Gastroesophageal sphincter (tissue), 4 donors: ENCODE measurements at regions not wholly inside any gene's neighbourhood (a gene's known extent, or its start where the extent isn't known, plus 50 kb on each side); places are given as distances from the start of the nearest gene placed in this dataset.

Experiments
- ATAC-seq: fragments of 150-250 bp; one replicate; pipeline ENCODE4 v1.9.1; 2016; ENCODE audit warnings: mild to moderate bottlenecking, moderate library complexity
- H3K27ac ChIP-seq, 4 donors: fragments of 200-600 bp; sonication (generic) in 3 of 4; 1 replicate in 3 of 4; 2 replicates in 1 of 4; pipeline ENCODE4 v1.5.1; 2016 to 2019
- H3K27me3 ChIP-seq: fragments of 200-600 bp; sonication (generic); one replicate; pipeline ENCODE4 v1.5.1; 2019
- H3K36me3 ChIP-seq, 2 donors: fragments of 200-600 bp; sonication (generic); one replicate each; pipeline ENCODE4 v1.5.1; 2019; ENCODE audit warnings: control low read depth in 1 of 2
- H3K4me1 ChIP-seq, 3 donors: fragments of 200-600 bp; sonication (generic); 1 replicate in 2 of 3; 2 replicates in 1 of 3; pipeline ENCODE4 v1.5.1; 2016 to 2019; ENCODE audit warnings: control low read depth in 2 of 3
- H3K4me3 ChIP-seq, 2 donors: fragments of 200-600 bp; sonication (generic); one replicate each; pipeline ENCODE4 v1.5.1; 2019; ENCODE audit warnings: mild to moderate bottlenecking in 1 of 2, moderate library complexity in 1 of 2
- H3K9me3 ChIP-seq, 3 donors: fragments of 200-600 bp; sonication (generic); one replicate each; pipeline ENCODE4 v1.5.1; 2017 to 2019; ENCODE audit warnings: control low read depth in 2 of 3
- EP300 ChIP-seq: sonication (generic); formaldehyde crosslinking; IDR thresholded peaks from one replicate; pipeline ENCODE4 v1.6.1; 2017; ENCODE audit warnings: antibody characterized with exemption, mild to moderate bottlenecking
- POLR2A ChIP-seq, 2 donors: fragments of 450-650 bp; IDR thresholded peaks; one replicate each; pipeline ENCODE4 v1.6.1; 2017; ENCODE audit warnings: antibody characterized with exemption in 2 of 2, mild to moderate bottlenecking in 2 of 2, moderate library complexity in 1 of 2
- POLR2AphosphoS5 ChIP-seq: sonication (generic); formaldehyde crosslinking; IDR thresholded peaks from one replicate; pipeline ENCODE4 v1.6.1; 2017; ENCODE audit warnings: antibody characterized with exemption
- WGBS, 2 donors: methylation state at CpG; one replicate each; pipeline ENCODE4 v1.1.5; 2018; ENCODE audit warnings: low coverage in 1 of 2; 5-methylcytosine and 5-hydroxymethylcytosine counted together
- TF ChIP-seq, protein P1 (sequence below), 4 experiments: fragments of 200-600 bp in 2 of 4; fragments of 450-650 bp in 2 of 4; sonication (generic) in 1 of 4; IDR thresholded peaks; one replicate each; pipeline ENCODE4 v1.5.1; 2017 to 2019; ENCODE audit warnings: antibody characterized with exemption in 4 of 4, mild to moderate bottlenecking in 2 of 4, moderate library complexity in 2 of 4

DNA sequence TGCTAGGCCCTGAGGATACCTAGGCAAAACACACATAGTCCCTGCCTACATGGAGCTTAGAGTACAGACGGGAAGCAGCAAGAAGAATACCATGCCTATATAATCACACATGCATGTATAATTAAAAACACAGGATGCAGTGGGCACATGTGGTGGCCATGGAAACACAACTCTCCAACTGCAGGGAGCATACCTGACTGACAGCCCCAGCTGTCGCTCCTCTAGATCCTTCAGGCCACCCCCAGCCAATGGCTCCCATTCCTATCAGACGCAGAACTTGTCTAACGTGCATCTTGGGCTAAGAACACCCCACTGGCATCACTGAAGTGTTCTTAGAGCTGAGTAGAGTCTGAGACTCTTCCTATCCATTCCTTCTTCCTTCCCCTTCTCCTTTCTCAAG is 125.5 kb upstream of the FRMD4B start:
- 95 to 100% methylated on average over 2 to 3 of the region's 4 CpGs for WGBS, 2 donors
- TF ChIP-seq POLR2A (IDR thresholded peaks at IDR 0.05) (no peak), POLR2AphosphoS5 (no peak), EP300 (no peak)
- TF ChIP-seq, protein P1, sequence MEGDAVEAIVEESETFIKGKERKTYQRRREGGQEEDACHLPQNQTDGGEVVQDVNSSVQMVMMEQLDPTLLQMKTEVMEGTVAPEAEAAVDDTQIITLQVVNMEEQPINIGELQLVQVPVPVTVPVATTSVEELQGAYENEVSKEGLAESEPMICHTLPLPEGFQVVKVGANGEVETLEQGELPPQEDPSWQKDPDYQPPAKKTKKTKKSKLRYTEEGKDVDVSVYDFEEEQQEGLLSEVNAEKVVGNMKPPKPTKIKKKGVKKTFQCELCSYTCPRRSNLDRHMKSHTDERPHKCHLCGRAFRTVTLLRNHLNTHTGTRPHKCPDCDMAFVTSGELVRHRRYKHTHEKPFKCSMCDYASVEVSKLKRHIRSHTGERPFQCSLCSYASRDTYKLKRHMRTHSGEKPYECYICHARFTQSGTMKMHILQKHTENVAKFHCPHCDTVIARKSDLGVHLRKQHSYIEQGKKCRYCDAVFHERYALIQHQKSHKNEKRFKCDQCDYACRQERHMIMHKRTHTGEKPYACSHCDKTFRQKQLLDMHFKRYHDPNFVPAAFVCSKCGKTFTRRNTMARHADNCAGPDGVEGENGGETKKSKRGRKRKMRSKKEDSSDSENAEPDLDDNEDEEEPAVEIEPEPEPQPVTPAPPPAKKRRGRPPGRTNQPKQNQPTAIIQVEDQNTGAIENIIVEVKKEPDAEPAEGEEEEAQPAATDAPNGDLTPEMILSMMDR (IDR thresholded peaks at IDR 0.05), result no peak
- Histone ChIP-seq H3K36me3 (no peaks in the 10 kb centered on the region), H3K9me3 (peaks cover 0 to 15% (median 0%) of the 10 kb centered on the region in 3 donors), H3K4me3 (no peak overlapping the region), H3K4me1 (peaks cover 0 to 11% (median 0%) of the 10 kb centered on the region in 3 donors), H3K27me3 (no peaks in the 10 kb centered on the region), H3K27ac (no peak overlapping the region)
- no peak for ATAC-seq

DNA sequence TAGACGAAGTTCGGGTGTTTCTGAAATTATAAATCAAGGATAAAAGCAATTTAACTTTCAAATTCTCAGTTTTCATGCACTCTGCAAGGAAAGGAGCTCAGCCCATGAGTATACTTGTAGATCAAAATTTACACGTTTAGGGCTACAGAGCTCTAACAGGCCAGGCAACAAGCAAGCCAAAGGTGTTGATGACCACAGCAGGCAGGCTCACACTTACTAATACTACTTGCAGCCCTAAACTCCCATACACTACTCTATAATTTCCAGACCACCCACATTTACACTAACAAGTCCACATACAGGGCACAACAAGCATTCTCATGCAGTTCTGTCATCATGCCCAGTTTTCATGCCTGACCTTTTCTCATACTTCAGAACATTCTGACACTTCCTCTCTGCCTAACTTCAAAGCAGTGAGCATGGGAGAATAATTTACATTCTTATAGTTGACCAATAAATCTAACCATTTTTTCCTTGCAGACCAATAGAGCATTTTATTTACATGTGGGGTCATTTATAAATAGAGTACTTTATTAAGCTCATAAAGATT is 124.7 kb upstream of the FRMD4B start:
- H3K9me3 ChIP-seq, result peaks cover 0 to 15% (median 0%) of the 10 kb centered on the region in 3 donors
- no peaks in the 10 kb centered on the region for H3K36me3 ChIP-seq
- H3K4me1 ChIP-seq, result peaks cover 0 to 11% (median 0%) of the 10 kb centered on the region in 3 donors
- no peak overlapping the region for H3K4me3 ChIP-seq
- H3K27me3 ChIP-seq, result no peaks in the 10 kb centered on the region
- 35 to 37% methylated on average over 3 of the region's 3 CpGs for WGBS, 2 donors
- no peak for ATAC-seq
- H3K27ac ChIP-seq, result no peak overlapping the region
- TF ChIP-seq POLR2AphosphoS5 (no peak), EP300 (no peak), POLR2A (IDR thresholded peaks at IDR 0.05) (no peak)

DNA sequence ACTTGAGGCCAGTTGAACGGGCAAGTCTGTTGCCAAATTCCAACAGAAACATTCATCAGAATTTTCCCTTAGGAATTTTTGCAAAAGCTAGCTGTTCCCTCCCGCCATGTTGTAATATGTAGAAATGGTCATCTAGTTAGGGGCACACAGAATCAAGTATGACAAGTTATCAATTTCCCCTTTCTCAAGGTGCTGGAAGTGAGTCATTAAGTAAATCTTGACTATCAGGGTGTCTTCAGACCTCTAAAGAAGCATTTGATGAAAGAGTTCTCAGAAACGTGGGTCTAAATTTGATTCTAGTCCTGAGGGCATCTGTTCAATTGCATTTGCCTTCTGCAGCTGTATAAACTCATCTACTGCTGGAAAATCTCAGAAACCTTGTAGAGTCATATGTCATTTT is 123.4 kb upstream of the FRMD4B start:
- Histone ChIP-seq H3K4me3 (no peak overlapping the region), H3K27ac (no peak overlapping the region), H3K4me1 (peaks cover 0 to 11% (median 0%) of the 10 kb centered on the region in 3 donors), H3K27me3 (no peaks in the 10 kb centered on the region), H3K36me3 (no peaks in the 10 kb centered on the region), H3K9me3 (peaks cover 0 to 7% (median 0%) of the 10 kb centered on the region in 3 donors)
- ATAC-seq, result no peak
- no peak for TF ChIP-seq POLR2A (IDR thresholded peaks at IDR 0.05)
- TF ChIP-seq EP300, result no peak
- TF ChIP-seq POLR2AphosphoS5, result no peak
- TF ChIP-seq, protein P1 (IDR thresholded peaks at IDR 0.05), result no peak
- WGBS, 2 donors, result 66 to 79% methylated on average over 2 to 3 of the region's 3 CpGs

DNA sequence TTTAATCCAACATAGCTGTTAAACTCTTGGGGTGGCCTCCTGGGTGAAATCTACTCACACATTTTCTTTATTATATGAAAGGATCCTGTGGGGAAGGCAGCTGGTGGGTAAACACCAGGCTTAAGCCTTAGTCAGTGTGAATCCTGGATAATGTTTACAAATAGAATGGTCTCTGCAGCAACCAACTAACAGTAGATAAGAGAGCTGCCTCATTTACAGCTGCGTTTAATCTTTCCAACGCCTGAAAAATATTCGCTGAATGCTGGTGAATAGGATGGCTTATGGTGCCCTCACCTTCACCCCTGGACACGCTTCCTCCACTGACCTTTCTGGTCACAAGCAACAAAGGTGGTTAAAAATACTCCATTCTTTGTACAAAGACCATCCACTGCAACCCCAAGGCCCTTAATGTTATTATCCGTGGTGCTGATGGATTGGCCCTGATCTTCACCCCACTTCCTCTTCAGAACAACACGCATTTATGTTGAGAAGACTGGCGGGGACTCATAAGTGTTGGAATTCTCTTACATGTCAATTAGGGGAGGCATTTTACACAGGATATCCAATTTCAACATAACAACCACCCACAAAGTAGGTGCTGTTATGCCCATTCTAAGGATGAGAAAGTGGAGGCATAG is 120.0 kb upstream of the FRMD4B start:
- ATAC-seq, result no peak
- no peak overlapping the region for H3K27ac ChIP-seq

DNA sequence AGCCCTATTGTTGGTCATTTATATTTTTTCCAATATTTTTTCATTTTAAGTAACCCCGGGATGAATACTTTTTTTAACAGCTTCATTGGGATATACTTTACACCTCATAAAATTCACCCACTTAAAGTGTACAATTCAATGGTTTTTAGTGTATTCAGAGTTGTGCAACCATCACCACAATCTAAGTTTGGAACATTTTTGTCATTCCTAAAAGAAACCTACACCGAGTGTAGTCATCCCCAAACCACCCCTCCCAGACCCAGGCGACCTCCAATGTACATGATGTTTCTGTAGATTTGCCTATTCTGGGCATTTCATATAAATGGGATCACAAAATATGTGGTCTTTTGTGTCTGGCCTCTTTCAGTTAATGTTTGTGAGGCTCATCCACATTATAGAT is 118.3 kb upstream of the FRMD4B start:
- WGBS, 2 donors, result 73 to 95% methylated on average over 3 of the region's 3 CpGs
- Histone ChIP-seq H3K36me3 (no peaks in the 10 kb centered on the region), H3K4me1 (no peaks in the 10 kb centered on the region), H3K27ac (no peak overlapping the region), H3K27me3 (no peaks in the 10 kb centered on the region), H3K4me3 (no peak overlapping the region), H3K9me3 (no peaks in the 10 kb centered on the region)
- no peak for TF ChIP-seq POLR2AphosphoS5
- TF ChIP-seq, protein P1 (IDR thresholded peaks at IDR 0.05), result no peak
- TF ChIP-seq EP300, result no peak
- TF ChIP-seq POLR2A (IDR thresholded peaks at IDR 0.05), result no peak
- no peak for ATAC-seq

More for the DNA sequence above, 120.0 kb upstream of the FRMD4B start:
- Histone ChIP-seq H3K4me3 (no peak overlapping the region), H3K9me3 (no peaks in the 10 kb centered on the region), H3K36me3 (no peaks in the 10 kb centered on the region), H3K4me1 (peaks cover 0 to 7% (median 0%) of the 10 kb centered on the region in 3 donors), H3K27me3 (no peaks in the 10 kb centered on the region)
- 20 to 66% methylated on average over 5 to 7 of the region's 7 CpGs for WGBS, 2 donors
- TF ChIP-seq POLR2A (IDR thresholded peaks at IDR 0.05) (no peak), POLR2AphosphoS5 (no peak), EP300 (no peak)
- TF ChIP-seq, protein P1 (IDR thresholded peaks at IDR 0.05), result no peak
